Ishikawa (cell line): ENCODE measurements at regions not wholly inside any gene's neighbourhood (a gene's known extent, or its start where the extent isn't known, plus 50 kb on each side); places are given as distances from the start of the nearest gene placed in this dataset.

ENCODE experiments used
- CEBPB ChIP-seq: IDR thresholded peaks from 2 replicates; pipeline ENCODE4 v1.6.1; 2012
- CREB1 ChIP-seq: IDR thresholded peaks from 2 replicates; pipeline ENCODE4 v1.6.1; 2012; ENCODE audit warnings: low read depth
- EGR1 ChIP-seq: IDR thresholded peaks from 2 replicates; pipeline ENCODE4 v1.6.1; 2012
- EP300 ChIP-seq: IDR thresholded peaks from 2 replicates; pipeline ENCODE4 v1.6.1; 2012; ENCODE audit warnings: borderline replicate concordance
- FOXM1 ChIP-seq: IDR thresholded peaks from 2 replicates; pipeline ENCODE4 v1.6.1; 2012; ENCODE audit warnings: low read depth, borderline replicate concordance
- NFIC ChIP-seq: IDR thresholded peaks from 2 replicates; pipeline ENCODE4 v1.6.1; 2012
- RAD21 ChIP-seq: IDR thresholded peaks from 2 replicates; pipeline ENCODE4 v1.6.1; 2012; ENCODE audit warnings: low read depth
- TAF1 ChIP-seq: IDR thresholded peaks from 2 replicates; pipeline ENCODE4 v1.6.1; 2012; ENCODE audit warnings: low read depth, mild to moderate bottlenecking
- TCF12 ChIP-seq: IDR thresholded peaks from 2 replicates; pipeline ENCODE4 v1.6.1; 2012; ENCODE audit warnings: low read depth
- TEAD4 ChIP-seq: IDR thresholded peaks from 2 replicates; pipeline ENCODE4 v1.6.1; 2012
- YY1 ChIP-seq: IDR thresholded peaks from 2 replicates; pipeline ENCODE4 v1.6.1; 2012; ENCODE audit warnings: low read depth
- ZBTB7A ChIP-seq: IDR thresholded peaks from 2 replicates; pipeline ENCODE4 v1.6.1; 2012; ENCODE audit warnings: low read depth
- TF ChIP-seq, protein P1 (sequence below): IDR thresholded peaks from 2 replicates; pipeline ENCODE4 v1.6.1; 2012; ENCODE audit warnings: low read depth, mild to moderate bottlenecking
- TF ChIP-seq, protein P2 (sequence below): IDR thresholded peaks from 2 replicates; pipeline ENCODE4 v1.6.1; 2012
- TF ChIP-seq, protein P3 (sequence below): IDR thresholded peaks from 2 replicates; pipeline ENCODE4 v1.6.1; 2012

DNA sequence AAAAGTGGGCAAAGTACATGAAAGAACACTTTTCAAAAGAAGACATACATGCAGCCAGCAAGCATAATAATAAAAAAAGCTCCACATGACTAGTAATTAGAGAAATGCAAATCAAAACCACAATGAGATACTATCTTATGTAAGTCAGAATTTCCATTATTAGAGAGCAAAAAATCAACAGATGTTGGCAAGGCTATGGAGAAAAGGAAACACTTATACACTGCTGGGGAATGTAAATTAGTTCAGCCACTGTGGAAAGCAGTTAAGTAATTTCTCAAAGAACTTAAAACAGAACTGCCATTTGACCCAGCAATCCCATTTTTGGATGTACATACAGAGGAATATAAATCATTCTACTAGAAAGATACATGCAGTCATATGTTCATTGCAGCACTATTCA is 360.7 kb downstream of the NSUN3 start:
- TF ChIP-seq, protein P1, sequence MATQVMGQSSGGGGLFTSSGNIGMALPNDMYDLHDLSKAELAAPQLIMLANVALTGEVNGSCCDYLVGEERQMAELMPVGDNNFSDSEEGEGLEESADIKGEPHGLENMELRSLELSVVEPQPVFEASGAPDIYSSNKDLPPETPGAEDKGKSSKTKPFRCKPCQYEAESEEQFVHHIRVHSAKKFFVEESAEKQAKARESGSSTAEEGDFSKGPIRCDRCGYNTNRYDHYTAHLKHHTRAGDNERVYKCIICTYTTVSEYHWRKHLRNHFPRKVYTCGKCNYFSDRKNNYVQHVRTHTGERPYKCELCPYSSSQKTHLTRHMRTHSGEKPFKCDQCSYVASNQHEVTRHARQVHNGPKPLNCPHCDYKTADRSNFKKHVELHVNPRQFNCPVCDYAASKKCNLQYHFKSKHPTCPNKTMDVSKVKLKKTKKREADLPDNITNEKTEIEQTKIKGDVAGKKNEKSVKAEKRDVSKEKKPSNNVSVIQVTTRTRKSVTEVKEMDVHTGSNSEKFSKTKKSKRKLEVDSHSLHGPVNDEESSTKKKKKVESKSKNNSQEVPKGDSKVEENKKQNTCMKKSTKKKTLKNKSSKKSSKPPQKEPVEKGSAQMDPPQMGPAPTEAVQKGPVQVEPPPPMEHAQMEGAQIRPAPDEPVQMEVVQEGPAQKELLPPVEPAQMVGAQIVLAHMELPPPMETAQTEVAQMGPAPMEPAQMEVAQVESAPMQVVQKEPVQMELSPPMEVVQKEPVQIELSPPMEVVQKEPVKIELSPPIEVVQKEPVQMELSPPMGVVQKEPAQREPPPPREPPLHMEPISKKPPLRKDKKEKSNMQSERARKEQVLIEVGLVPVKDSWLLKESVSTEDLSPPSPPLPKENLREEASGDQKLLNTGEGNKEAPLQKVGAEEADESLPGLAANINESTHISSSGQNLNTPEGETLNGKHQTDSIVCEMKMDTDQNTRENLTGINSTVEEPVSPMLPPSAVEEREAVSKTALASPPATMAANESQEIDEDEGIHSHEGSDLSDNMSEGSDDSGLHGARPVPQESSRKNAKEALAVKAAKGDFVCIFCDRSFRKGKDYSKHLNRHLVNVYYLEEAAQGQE, result no peak
- no peak for TF ChIP-seq TEAD4
- TF ChIP-seq EP300, result no peak
- no peak for TF ChIP-seq CREB1
- TF ChIP-seq FOXM1, result no peak
- TF ChIP-seq TCF12, result no peak
- TF ChIP-seq, protein P2, sequence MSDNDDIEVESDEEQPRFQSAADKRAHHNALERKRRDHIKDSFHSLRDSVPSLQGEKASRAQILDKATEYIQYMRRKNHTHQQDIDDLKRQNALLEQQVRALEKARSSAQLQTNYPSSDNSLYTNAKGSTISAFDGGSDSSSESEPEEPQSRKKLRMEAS, result no peak
- TF ChIP-seq NFIC, result no peak
- TF ChIP-seq ZBTB7A, result no peak
- TF ChIP-seq EGR1, result no peak
- no peak for TF ChIP-seq YY1
- TF ChIP-seq RAD21, result no peak
- no peak for TF ChIP-seq CEBPB
- TF ChIP-seq, protein P3, sequence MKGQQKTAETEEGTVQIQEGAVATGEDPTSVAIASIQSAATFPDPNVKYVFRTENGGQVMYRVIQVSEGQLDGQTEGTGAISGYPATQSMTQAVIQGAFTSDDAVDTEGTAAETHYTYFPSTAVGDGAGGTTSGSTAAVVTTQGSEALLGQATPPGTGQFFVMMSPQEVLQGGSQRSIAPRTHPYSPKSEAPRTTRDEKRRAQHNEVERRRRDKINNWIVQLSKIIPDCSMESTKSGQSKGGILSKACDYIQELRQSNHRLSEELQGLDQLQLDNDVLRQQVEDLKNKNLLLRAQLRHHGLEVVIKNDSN, result no peak
- TF ChIP-seq TAF1, result no peak

GRCh38 chr3:94429517-94429916 is 366.7 kb downstream of the NSUN3 start:
- no peak for TF ChIP-seq EGR1
- no peak for TF ChIP-seq RAD21
- TF ChIP-seq, protein P1, result no peak
- TF ChIP-seq FOXM1, result no peak
- TF ChIP-seq, protein P3, result no peak
- TF ChIP-seq TEAD4, result no peak
- TF ChIP-seq EP300, result no peak
- no peak for TF ChIP-seq NFIC
- TF ChIP-seq, protein P2, result no peak
- TF ChIP-seq TAF1, result no peak
- TF ChIP-seq CEBPB, result no peak
- no peak for TF ChIP-seq TCF12
- TF ChIP-seq CREB1, result no peak

DNA sequence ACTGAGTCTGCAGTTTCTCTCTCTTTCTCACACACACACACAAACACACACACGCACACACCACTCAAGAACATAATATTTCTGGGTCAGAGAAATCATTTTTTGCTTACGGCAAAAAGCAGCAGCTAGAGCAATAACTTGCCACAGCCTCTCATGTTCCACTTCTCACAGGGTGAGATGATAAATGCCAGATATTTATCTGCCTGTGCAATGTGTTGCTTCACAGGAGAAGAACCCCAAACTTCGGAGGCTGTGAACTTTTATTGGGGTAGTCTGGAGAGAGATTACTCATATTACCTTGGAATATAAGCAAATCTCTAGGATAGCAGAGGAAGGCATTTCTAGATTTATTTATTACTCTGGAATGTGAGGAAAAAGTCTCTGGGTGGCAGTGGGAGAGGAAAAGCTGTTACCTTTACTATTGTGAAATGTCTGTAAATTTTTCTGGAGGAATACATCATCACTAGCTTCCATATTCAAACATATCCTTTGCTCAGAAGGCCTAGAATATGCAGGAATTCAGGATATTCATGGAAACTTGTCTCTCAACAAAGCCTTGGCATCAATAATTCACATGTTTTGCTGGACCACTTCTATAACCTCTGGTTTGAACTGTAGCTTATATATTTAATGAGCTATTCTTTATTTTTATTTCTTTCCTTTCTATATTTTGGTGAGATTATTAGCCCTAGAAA is 369.2 kb downstream of the NSUN3 start:
- TF ChIP-seq ZBTB7A (no peak), TEAD4 (no peak), EGR1 (no peak), FOXM1 (no peak), CEBPB (no peak), NFIC (no peak), RAD21 (no peak), TAF1 (no peak), CREB1 (no peak)
- TF ChIP-seq, protein P3, result no peak
- TF ChIP-seq, protein P2, result no peak
- TF ChIP-seq, protein P1, result no peak

GRCh38 chr3:94433811-94434210 is 370.9 kb downstream of the NSUN3 start:
- TF ChIP-seq, protein P1, result no peak
- TF ChIP-seq TAF1, result no peak
- no peak for TF ChIP-seq YY1
- TF ChIP-seq EGR1, result no peak
- TF ChIP-seq, protein P2, result no peak
